ENCODE measurements at regions not wholly inside any gene's neighbourhood (a gene's known extent, or its start where the extent isn't known, plus 50 kb on each side); places are given as distances from the start of the nearest gene placed in this dataset. TPM values are rescaled to one million over a fixed set of nuclear protein-coding genes. Genes with fewer than 3 reads are reported as not detected.
"Not testable (repeated sequence)": the region's sequence is repeated elsewhere in the genome, so short reads cannot be mapped to it uniquely, and the experiment has no call there.

DNA sequence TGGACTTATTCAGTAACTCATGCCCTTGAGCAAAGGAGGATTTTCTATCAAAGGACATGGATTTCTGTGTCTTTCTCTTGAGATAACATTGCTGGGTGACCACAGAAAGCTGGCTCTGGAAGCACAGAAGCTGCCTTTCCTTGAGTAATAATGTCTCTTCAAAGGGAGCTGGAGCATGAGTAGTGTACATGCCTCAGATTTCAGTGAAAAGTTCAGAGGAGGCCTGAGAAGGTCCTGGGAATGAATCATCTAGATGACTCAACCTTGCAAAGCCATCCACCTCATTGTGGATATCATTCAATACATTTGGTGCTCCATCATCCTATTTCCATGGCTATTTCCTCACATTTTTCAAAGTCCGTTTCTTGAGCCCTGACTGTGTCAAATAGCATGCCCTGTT is 77.6 kb upstream of the OR4M2 start:
- not testable (repeated sequence) for H3K27me3 Mint-ChIP-seq (ENCODE audit: low read depth); H3K36me3 Mint-ChIP-seq; DNase-seq (ENCODE audit: low spot score in 2 of 2, unreplicated experiment in 2 of 2); H3K4me1 Mint-ChIP-seq; H3K27ac Mint-ChIP-seq; H3K9me3 Mint-ChIP-seq; H3K4me3 Mint-ChIP-seq

DNA sequence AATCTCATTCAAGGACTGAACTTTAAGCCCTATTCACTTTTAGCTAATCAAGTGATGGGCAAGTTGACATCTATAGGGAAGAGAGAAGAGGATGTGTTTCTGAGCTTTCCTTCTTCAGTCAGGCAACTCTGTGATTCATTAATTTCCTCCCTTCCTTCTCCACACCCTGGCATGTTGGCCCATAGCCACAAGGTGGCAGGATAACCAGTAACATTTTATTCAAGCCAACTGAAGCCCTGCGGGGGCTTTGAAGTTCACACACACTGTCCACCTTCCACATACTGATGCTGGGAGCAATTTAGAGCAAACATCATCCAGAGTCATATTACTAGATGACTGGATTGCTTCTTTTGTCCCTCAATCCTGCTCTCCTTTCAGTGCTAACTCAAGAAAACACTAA is 91.2 kb upstream of the OR4M2 start:
- H3K4me3 Mint-ChIP-seq, H3K4me1 Mint-ChIP-seq, H3K36me3 Mint-ChIP-seq: not testable (repeated sequence)

DNA sequence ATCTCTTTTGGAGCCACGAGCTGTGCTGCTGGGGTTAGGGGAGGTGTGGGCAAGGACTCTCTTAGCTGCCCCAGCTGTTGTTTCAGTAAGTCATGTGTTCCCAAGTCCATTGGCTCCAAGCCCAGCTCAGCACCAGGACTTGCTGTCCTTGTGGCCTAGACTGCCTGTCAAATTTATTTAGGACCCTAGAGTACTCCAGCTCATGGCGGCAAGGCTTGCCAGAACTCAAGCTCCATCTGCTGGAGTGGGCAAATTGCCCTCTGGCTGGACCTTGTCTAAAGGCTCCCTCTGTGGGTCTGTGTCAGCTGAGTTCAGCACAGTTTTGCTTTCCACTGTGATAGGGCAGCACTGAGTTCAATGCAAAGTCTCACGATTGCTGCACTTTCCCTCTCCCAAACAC is 96.5 kb upstream of the OR4M2 start:
- H3K27me3 Mint-ChIP-seq (ENCODE audit: low read depth); H3K9me3 Mint-ChIP-seq; H3K4me3 Mint-ChIP-seq; H3K4me1 Mint-ChIP-seq; H3K36me3 Mint-ChIP-seq; H3K27ac Mint-ChIP-seq; DNase-seq (ENCODE audit: low spot score in 2 of 2, unreplicated experiment in 2 of 2): not testable (repeated sequence)

More for the DNA sequence above, 91.2 kb upstream of the OR4M2 start:
- not testable (repeated sequence) for DNase-seq (ENCODE audit: low spot score in 2 of 2, unreplicated experiment in 2 of 2); H3K27me3 Mint-ChIP-seq (ENCODE audit: low read depth); H3K27ac Mint-ChIP-seq; H3K9me3 Mint-ChIP-seq

DNA sequence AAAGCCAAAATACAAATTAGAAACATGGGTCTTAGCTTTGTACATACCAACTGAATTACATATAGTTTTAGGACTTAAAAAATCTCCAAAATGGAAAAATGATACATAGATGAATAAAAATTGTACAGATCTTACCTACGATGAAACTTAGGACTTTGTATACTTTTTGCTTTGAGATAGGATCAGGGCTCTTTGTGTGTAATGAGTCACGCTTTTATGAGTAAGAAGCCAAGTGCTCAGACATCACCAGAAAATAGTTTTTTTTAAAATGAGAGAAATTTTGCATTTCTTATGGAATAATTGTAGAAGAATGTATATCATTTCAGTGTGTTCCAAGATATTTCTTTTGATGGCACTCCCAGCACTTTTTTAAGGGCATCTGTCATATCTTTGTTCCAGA is 100.4 kb upstream of the OR4M2 start:
- not testable (repeated sequence) for H3K4me3 Mint-ChIP-seq; H3K9me3 Mint-ChIP-seq; DNase-seq (ENCODE audit: low spot score in 2 of 2, unreplicated experiment in 2 of 2); H3K27me3 Mint-ChIP-seq (ENCODE audit: low read depth); H3K36me3 Mint-ChIP-seq; H3K4me1 Mint-ChIP-seq; H3K27ac Mint-ChIP-seq

DNA sequence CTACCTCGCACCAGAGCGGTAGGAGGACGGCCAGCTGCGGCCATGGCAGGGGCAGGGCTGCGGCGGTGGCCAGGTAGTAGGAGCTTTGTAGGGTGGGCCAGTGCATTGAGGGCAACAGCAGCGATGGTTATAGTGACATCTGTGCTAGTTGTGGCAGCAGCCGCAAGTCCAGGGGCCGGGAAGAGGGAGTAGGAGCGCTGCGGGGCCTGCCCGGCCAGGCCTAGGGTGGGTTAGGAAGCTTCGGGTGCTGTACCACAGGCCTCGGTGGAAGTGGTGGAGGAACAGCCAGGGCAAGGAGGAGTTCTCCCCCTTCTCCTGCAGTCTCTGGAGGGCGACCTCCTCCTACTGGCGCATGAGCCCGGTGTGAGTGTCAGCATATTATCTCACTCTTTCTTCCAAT is 76.2 kb upstream of the POTEB start:
- not testable (repeated sequence) for H3K4me3 Mint-ChIP-seq; H3K27ac Mint-ChIP-seq; H3K4me1 Mint-ChIP-seq; H3K9me3 Mint-ChIP-seq; H3K27me3 Mint-ChIP-seq (ENCODE audit: low read depth); H3K36me3 Mint-ChIP-seq
- peak in 1 of 2 experiments; percentile 1 for DNase-seq (ENCODE audit: low spot score in 2 of 2, unreplicated experiment in 2 of 2)

DNA sequence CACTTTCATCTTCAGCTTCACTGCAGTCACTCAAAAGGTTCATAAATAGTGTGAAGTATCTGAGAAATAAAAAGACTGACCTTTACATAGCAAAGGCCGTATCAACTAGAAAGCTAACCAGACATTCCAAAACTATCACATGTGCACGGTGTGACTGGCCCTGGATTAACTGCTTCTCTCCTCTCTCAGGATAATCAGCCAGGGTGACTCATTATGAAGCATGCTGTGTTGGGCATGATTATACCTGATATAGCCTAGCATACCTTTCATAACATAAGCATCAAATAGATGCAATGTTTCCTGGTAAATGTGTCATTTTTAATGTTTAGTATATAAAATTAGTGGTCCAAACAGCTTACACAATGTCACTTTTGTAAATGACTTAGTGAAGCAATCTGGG is 62.8 kb upstream of the POTEB start:
- H3K27me3 Mint-ChIP-seq (ENCODE audit: low read depth); H3K4me1 Mint-ChIP-seq; DNase-seq (ENCODE audit: low spot score in 2 of 2, unreplicated experiment in 2 of 2); H3K4me3 Mint-ChIP-seq; H3K9me3 Mint-ChIP-seq; H3K36me3 Mint-ChIP-seq; H3K27ac Mint-ChIP-seq: not testable (repeated sequence)

Small RNA genes lying in the stretch of these regions (microRNA-seq; reads per million reads assigned to microRNA genes)
- not detected for gene MIR5701-3
